Testis (tissue), 2 donors: ENCODE measurements at regions not wholly inside any gene's neighbourhood (a gene's known extent, or its start where the extent isn't known, plus 50 kb on each side); places are given as distances from the start of the nearest gene placed in this dataset.
"Not testable (repeated sequence)": the region's sequence is repeated elsewhere in the genome, so short reads cannot be mapped to it uniquely, and the experiment has no call there.

Experiments used
- DNase-seq: peaks from one replicate; pipeline ENCODE4 v3.0.0-alpha.2; 2019
- H3K27ac ChIP-seq, 2 donors: fragments of 200-600 bp; sonication (generic); one replicate each; pipeline ENCODE4 v1.5.1; 2019
- H3K27me3 ChIP-seq: fragments of 200-600 bp; sonication (generic); one replicate; pipeline ENCODE4 v1.5.1; 2019
- H3K36me3 ChIP-seq: fragments of 200-600 bp; sonication (generic); one replicate; pipeline ENCODE4 v1.5.1; 2017; ENCODE audit warnings: low read depth; ENCODE audit errors: missing control alignments
- H3K4me1 ChIP-seq: fragments of 200-600 bp; sonication (generic); one replicate; pipeline ENCODE4 v1.5.1; 2019
- H3K4me3 ChIP-seq, 2 donors: fragments of 200-600 bp; sonication (generic); one replicate each; pipeline ENCODE4 v1.5.1; 2017 to 2019
- H3K9me3 ChIP-seq: fragments of 200-600 bp; sonication (generic); one replicate; pipeline ENCODE4 v1.5.1; 2017
- CTCF ChIP-seq, 3 experiments: fragments of 450-650 bp in 2 of 3; fragments of 200-600 bp in 1 of 3; sonication (generic) in 1 of 3; IDR thresholded peaks; one replicate each; pipeline ENCODE4 v1.5.1; 2016 to 2019; ENCODE audit warnings: antibody characterized with exemption in 3 of 3, mild to moderate bottlenecking in 2 of 3, moderate library complexity in 1 of 3
- POLR2A ChIP-seq: fragments of 450-650 bp; IDR thresholded peaks from one replicate; pipeline ENCODE4 v1.6.1; 2017; ENCODE audit warnings: antibody characterized with exemption, mild to moderate bottlenecking, moderate library complexity
- WGBS, 2 donors: methylation state at CpG; one replicate each; pipeline ENCODE4 v1.1.5; 2018; 5-methylcytosine and 5-hydroxymethylcytosine counted together
- intact Hi-C: fragments of 100-400 bp; cut with DNase I; formaldehyde crosslinking; loops from one replicate; pipeline ENCODE4 v1.15.1; 2023; ENCODE audit warnings: low total_unique reads

- Histone ChIP-seq H3K4me3 (no peak overlapping the region), H3K27me3 (no peaks in the 10 kb centered on the region), H3K4me1 (no peaks in the 10 kb centered on the region), H3K27ac (no peak overlapping the region), H3K9me3 (no peaks in the 10 kb centered on the region), H3K36me3 (no peaks in the 10 kb centered on the region)
- DNase-seq, result no peak
- 87 to 90% methylated on average over 2 of the region's 2 CpGs for WGBS, 2 donors
- TF ChIP-seq CTCF (IDR thresholded peaks at IDR 0.05), result no peak
- no peak for TF ChIP-seq POLR2A
- intact Hi-C loops, result no loop called here
These were observed 50.6 kb upstream of the FER start for GRCh38 chr5:108696951-108697715.

- H3K4me3 ChIP-seq, result no peak overlapping the region
- no peak for TF ChIP-seq POLR2A
- TF ChIP-seq CTCF (IDR thresholded peaks at IDR 0.05), result no peak
- no peaks in the 10 kb centered on the region for H3K27me3 ChIP-seq
- H3K27ac ChIP-seq, result no peak overlapping the region
- DNase-seq, result no peak
- 56% methylated on average over 5 of the region's 5 CpGs for WGBS, 2 donors
- H3K4me1 ChIP-seq, result no peaks in the 10 kb centered on the region
- intact Hi-C loops, result no loop called here
- H3K9me3 ChIP-seq, result no peaks in the 10 kb centered on the region
- no peaks in the 10 kb centered on the region for H3K36me3 ChIP-seq
These were observed 51.3 kb upstream of the FER start for GRCh38 chr5:108696407-108696806.

- no peak for DNase-seq
- no peak overlapping the region for H3K27ac ChIP-seq
- intact Hi-C loops, result no loop called here
These were observed 59.2 kb upstream of the FER start for GRCh38 chr5:108688485-108688884.

GRCh38 chr5:108687595-108688200, 60.0 kb upstream of the FER start:
- intact Hi-C loops, result no loop called here
- TF ChIP-seq POLR2A (no peak), CTCF (IDR thresholded peaks at IDR 0.05) (no peak)
- no peak for DNase-seq
- Histone ChIP-seq H3K27ac (no peak overlapping the region), H3K27me3 (no peaks in the 10 kb centered on the region), H3K4me1 (no peaks in the 10 kb centered on the region), H3K36me3 (no peaks in the 10 kb centered on the region), H3K4me3 (no peak overlapping the region), H3K9me3 (no peaks in the 10 kb centered on the region)
- WGBS, 2 donors, result 52 to 59% methylated on average over 2 of the region's 2 CpGs

More at GRCh38 chr5:108688485-108688884, 59.2 kb upstream of the FER start:
- Histone ChIP-seq H3K9me3 (no peaks in the 10 kb centered on the region), H3K27me3 (no peaks in the 10 kb centered on the region), H3K4me1 (no peaks in the 10 kb centered on the region), H3K4me3 (no peak overlapping the region), H3K36me3 (no peaks in the 10 kb centered on the region)
- TF ChIP-seq POLR2A (no peak), CTCF (IDR thresholded peaks at IDR 0.05) (no peak)

- H3K27me3 ChIP-seq, result no peaks in the 10 kb centered on the region
- H3K4me1 ChIP-seq, result no peaks in the 10 kb centered on the region
- no peak overlapping the region for H3K27ac ChIP-seq
- no peaks in the 10 kb centered on the region for H3K36me3 ChIP-seq
- DNase-seq, result no peak
- H3K4me3 ChIP-seq, result no peak overlapping the region
- no peaks in the 10 kb centered on the region for H3K9me3 ChIP-seq
- intact Hi-C loops, result no loop called here
- 31 to 42% methylated on average over 1 of the region's 1 CpG for WGBS, 2 donors
- TF ChIP-seq CTCF (IDR thresholded peaks at IDR 0.05) (no peak), POLR2A (no peak)
These were observed 61.0 kb upstream of the FER start for GRCh38 chr5:108686676-108687075.

GRCh38 chr5:108685448-108686216, 62.1 kb upstream of the FER start:
- intact Hi-C loops, result not testable (repeated sequence)

More at GRCh38 chr5:108685448-108686216, 62.1 kb upstream of the FER start:
- not testable (repeated sequence) for H3K9me3 ChIP-seq, H3K4me1 ChIP-seq, H3K27me3 ChIP-seq, DNase-seq, H3K27ac ChIP-seq, H3K36me3 ChIP-seq, H3K4me3 ChIP-seq
- 61 to 67% methylated on average over 12 to 19 of the region's 19 CpGs for WGBS, 2 donors
